Activated effector memory CD4-positive, alpha-beta T cell treated with anti-CD3 and anti-CD28 coated beads, Interleukin-2, amount 50 U/mL, for 16 hours (primary cell): ENCODE measurements at regions not wholly inside any gene's neighbourhood (a gene's known extent, or its start where the extent isn't known, plus 50 kb on each side); places are given as distances from the start of the nearest gene placed in this dataset.
"Not testable (repeated sequence)": the region's sequence is repeated elsewhere in the genome, so short reads cannot be mapped to it uniquely, and the experiment has no call there.

ENCODE experiments used
- DNase-seq: peaks from one replicate; pipeline ENCODE4 v3.0.0-alpha.2; 2020

DNA sequence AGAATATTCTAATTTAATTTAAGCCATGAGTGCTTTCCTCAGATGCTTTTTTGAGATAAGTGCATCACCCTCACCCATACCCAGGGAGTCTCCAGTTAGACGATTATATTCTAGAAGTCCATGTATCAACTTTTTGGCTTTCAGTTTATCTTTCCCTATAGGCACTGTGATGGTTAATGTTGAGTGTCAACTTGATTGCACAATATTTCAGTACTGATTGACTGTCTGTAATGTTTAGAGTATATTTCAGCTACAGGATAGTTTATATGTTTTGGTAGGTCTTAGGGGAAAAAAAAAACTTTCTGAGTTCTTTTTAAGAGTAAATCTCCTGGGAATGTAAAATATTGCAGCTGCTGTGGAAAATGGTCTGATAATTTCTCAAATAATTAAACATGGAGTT lies 535.4 kb downstream of the ADRA2A start:
- no peak for DNase-seq

DNA sequence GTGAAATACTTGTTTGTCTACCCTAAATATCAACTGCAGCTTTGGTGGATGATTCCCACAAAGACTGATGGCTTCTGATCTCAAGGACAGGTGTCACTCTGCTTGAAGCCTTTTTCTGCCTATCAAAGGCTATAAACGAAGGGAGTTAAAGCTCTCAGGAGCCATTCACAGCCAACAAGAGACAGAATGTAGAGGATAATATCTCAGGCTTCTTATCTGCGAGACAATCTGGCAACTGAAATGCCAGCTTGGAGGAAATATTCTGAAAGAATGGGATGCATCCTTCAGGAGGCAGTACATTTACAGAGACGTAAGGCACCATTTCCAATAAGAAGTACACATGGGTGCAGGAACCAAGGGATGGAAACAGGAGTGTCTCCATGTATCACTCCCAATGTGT lies 549.4 kb downstream of the GPAM start:
- no peak for DNase-seq

DNA sequence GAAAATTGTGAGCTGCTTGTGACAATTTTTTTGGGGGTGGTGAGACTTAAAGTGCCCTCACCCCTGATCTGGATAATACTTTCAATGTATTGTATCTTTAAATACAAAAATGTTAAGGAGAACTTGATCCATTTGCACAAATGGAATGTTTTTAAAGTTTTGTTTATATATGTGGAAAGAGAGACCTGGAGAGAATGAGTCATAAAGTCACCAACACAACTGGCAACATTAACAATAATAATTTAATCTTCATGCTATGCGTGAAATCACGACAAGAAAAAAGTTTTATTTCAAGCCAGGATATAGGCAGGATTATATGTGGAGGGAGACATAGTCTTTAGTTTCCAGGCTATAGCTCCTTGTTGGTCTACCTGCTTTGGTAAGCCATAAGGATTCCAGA lies 537.5 kb downstream of the GPAM start:
- DNase-seq, result no peak

DNA sequence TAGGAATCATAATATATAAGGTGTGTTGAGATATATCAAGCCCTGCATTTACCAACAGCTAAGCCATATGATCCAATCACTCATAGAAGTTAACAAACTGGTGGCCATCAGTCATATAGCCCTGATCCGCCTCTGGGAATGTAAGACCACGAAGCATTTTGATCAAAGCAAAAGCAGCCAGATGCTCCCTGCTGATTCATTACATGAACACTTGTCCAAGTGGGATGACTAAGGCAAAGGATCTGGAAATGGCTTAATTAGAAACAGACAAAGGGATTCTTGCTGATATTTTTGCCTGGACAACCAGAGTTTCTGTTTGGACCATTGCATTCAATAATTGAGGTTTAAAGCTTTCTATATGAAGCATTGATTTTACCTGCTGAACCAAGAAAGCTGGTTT lies 535.5 kb downstream of the GPAM start:
- no peak for DNase-seq

DNA sequence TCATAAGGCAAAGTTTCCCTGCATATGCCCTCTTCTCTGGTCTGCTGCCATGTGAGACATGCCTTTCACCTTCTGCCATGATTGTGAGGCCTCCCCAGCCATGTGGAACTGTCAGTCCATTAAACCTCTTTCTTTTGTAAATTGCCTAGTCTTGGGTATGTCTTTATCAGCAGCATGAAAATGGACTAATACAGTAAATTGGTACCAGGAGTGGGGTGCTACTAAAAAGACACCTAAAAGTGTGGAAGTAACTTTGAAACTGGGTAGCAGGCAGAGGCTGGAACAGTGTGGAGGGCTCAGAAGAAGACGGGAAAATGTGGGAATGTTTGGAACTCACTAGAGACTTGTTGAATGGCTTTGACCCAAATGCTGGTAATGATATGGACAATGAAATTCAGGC lies 534.5 kb downstream of the GPAM start:
- DNase-seq, result not testable (repeated sequence)

DNA sequence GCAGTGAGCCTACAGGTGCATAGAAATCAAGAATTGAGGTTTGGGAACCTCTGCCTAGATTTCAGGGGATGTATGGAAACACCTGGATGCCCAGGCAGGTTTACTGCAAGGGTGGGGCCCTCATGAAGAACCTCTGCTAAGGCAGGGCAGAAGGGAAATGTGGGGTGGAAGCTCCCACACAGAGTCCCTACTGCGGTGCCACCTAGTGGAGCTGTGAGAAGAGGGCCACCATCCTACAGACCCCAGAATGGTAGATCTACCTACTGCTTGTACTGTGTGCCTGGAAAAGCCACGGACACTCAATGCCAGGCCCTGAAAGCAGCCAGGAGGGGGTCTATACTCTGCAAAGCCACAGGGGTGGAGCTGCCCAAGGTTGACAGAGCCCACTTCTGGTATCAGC lies 533.5 kb downstream of the GPAM start:
- DNase-seq, result no peak

DNA sequence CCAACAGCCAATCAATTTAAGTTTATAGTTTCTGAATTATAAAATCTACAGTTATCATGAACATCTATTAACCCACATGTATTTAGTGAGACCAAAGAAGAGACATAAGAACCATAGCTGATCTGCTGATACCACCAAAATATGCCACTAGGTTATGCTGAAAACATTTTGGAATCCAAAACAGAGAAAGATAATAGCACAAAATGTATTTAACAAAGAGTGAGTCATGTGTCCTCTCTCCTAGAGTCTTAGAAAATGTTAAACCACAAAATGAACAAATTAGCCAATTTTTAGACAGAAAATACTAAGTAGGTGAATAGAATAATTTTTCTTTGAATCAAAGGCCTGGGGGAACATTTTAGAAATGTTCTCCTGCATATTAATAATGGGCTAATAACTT lies 527.5 kb downstream of the GPAM start:
- no peak for DNase-seq

DNA sequence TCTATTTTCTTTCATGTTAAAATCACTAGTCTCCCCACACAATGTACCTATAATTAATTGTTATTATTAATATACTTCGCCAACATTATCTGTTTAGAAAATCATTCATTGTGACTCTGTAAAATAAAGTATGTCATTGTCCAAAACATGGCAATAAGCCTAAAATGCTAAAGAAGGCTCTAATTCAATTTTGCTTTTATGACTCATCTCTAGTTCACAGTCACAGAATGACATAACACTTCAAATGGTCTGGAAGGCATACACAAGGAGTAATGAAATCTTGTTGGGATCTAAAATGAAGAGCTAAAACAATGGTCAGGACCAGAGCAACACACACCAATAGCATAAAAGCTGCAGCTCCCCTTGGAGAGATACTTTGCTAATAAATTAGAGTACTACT lies 505.8 kb downstream of the GPAM start:
- no peak for DNase-seq

DNA sequence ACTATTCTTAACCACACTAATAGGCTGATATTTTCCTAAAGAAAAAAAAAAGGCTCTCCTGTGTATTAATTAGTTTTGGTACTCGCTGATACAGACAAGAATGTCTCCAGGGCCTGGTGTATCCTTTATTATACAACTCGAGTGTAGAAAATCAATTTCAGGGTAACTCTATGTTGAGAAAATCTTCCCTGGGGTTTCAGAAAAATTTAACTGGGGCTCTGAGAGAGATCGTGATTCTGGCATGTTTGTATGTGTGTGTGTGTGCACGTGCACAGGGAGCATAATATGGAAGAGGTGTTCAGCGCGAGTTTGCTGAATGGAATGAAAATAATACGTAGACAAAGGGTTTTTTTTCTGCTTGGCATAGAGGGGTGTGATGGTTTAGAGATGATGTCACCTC lies 496.8 kb downstream of the GPAM start:
- no peak for DNase-seq

DNA sequence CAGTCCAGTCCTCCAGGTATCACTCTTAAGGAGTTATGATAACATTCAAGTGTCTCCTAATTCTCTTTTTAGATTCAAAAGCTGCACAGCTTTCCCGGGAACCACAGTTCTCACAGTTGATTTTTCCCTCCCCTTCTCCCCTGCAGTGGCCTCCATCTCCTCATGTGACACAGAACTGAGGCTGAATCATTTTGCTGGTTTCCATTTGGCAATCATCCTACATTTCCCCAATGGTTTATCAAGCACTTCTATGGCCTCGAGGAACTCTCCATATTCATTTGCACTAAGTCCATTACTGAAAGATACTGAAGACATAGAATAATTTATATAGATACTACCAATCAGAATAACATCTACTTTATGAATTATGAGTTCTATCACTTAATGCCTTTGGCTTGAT lies 484.9 kb downstream of the GPAM start:
- DNase-seq, result no peak

DNA sequence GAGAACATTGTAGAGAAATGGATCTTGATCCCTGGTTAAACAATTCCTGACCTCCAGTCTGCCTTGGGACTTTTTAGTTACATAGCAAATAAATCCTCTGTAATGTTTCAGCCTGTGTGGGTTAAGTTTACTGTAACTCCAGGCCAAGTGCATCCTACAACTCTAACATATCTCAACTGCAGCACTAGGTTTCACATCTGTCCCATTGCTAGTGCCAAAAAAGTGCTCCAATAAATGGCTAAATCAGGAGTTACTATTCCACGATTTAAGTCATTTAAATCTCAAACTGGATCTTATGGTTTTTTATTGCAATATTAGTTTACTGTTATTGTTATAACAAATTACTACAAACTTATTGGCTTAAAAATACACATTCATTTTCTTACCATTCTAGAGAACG lies 479.6 kb downstream of the GPAM start:
- no peak for DNase-seq

DNA sequence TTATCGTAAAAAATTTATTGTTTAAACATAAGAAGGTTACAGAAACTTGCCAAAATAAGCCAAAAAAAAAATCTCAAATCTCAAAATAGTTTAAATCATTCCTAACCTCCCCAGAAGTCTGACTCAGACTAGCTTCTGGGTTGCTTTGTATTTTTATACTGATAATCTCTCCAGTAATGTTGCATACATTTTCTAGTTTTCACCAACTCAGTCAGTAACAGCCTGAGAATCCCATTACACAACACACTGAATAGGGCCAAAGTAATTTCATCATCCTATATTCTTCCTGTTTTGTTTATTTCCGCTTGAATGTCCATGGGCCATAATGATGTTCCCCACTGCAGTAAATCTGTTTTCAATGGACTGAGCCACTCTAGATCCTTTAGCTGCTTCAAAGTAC lies 478.5 kb downstream of the GPAM start:
- no peak for DNase-seq

DNA sequence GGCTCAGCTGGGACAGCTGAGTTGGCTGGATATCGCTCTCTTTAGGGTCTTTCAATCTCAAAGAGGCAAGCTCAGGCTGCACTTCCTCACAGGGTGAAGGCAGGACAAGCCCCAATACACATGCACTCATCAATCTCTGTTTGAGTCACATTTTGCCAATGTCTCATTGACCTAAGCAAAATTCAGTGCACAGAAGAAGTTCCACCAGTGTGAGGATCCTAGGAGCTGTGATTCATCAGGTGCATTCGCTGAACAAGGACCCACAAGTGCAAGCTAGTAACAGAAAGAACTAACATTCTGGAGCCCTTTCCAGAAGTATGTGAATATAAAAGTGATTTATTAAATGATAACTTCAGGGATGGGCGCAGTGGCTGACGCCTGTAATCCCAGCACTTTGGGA lies 477.2 kb downstream of the GPAM start:
- no peak for DNase-seq

DNA sequence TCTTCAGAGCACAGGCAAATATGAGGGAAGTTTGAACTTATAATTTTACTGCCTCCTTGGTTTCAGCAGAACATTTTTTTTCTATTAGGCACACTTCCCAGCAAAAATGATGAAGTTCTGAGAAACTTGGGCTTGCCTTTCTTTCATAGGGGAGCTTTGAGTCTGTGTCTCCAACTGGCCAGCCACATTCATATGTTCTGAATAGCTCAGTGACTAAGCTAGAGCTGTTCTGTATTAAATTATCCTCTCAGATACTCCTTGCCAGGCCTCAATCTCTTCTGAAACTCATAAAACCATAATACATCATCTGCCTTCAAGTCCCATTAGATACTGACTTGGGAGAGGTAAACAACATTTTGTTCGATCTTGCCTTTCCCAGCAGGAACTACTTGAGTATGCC lies 476.5 kb downstream of the GPAM start:
- DNase-seq, result no peak

DNA sequence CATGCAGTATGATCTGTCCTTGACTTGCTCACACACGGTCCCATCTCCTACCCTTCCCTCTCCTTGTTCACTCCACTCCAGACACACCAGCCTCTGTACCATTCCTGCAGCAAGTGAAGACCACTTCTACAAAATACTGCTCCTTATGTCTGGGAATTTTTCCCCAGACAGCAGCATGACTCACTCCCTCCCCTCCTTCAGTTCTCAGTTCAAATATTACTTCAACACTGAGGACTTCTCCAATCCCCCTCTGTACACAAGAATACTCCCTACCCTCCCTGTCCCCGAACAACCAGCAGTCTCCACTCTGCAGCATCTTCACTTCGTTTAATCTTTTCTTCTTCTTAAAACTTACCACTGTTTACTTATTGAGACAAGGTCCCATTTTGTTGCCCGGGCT lies 474.0 kb downstream of the GPAM start:
- DNase-seq, result no peak

DNA sequence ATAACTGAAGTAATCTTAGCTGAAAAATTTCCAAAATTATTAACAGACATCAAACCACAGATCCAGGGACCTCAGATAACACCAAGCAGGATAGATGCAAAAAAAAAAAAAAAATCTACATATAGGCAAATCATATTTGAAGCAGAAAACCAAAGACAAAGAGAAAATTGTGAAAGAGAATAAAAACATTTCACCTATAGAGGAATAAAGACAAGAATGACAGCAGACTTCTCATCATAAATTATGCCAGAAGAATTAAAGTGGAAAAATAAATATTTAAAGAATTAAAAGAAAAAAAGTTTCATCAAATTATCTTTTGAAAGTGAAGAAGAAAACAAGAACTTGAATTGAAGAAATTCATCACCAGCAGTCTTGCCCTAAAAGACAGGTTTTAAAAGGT lies 467.5 kb downstream of the GPAM start:
- DNase-seq, result no peak

DNA sequence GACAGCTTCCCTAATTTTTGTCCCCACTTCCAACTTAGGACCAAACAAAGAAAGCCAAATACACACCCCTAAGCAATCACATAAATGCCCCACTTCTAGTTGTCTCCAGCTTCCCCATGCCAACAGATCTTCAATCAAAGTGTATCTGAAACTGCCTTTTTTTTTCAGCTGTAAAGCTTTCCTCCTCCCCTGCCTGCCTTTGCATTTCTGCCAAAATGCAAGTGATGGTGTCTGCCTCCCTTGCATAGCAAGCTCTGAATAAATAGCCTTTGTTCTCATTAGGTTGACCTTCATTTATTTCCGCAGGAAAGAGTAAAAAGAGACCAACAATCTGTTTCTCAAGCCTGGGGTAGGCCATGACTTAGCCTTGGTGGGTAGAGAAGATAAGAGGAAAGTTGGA lies 459.4 kb downstream of the GPAM start:
- DNase-seq, result no peak

DNA sequence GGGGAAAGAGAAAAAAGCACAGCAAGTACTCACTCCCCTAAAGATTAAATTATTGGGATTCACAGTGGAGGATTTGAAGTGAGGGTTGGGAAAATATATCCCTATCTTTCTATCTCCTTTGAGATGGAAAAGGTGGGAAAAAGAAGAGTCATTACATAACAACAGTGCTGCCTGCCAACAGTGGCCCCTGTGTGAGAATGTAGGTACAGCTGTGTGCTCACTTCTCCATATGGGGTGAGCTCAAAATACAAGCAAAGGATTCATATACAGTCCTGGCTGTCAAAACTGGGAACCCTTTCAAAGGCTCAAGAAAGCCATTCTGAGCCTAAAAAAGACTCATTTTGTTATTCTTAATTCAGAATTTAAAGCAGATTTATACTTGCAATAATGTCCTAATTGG lies 458.5 kb downstream of the GPAM start:
- no peak for DNase-seq

DNA sequence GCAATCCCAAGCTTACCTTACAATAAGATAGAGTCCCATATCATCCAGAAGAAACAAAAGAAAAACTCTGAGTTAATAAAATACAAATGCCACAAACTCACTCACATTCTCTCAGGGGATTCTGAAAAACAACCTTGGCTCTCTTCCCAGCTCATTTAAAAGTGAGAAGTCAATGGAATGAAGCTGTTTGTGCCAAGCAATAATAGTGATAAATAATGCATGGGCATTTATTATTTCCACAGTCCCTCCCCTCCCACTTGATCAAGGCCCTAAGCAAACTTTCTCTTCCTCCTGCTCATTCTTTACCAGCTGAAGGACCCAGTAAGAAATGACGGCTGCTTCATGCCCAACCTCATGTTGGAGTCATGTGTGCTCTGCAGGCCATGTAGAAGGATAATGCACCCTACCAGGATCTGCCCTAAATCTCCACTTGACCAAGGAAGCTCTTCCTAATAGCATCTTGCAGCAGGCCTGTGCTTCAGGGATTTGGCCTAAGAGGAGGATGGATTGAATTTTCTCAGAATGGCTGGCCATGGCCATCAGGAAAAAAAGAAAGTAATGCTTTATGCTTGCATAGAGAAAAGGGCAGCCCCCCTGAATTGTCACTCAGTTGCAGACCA lies 451.3 kb downstream of the GPAM start:
- no peak for DNase-seq

DNA sequence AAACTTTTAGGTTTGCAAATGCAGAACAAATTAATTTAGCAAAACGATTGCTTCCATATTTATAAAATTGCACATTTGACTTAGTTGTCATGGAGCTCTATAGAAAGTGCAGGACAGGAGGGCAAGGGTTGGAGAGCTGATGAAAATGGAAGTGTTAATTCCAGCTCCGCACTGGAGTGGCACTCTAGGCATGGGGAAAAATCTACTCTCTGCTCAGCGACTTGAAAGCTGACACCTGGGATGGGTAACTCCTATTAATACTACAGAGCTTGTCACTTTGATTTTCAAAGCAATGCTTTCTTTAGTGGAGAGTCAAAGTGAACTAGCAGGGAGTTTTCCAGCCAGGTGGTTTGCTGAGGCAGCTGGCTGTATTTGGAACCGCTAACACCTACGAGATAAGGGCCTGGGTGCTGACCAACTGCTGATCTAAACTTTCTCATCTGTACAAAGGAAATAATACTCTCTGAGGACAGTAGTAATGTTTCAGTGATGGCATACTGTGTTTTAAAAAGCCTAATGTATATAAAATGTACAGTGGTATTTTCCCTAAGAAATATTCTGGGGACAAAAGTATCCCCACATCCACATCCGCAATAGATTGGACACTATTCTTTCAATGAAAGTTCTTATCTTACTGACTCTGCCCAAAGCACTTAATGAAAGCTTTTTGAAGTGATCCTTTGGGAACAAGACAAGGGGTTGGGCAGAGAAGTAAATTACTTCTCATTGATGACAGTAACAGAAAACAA lies 444.3 kb downstream of the GPAM start:
- no peak for DNase-seq

DNA sequence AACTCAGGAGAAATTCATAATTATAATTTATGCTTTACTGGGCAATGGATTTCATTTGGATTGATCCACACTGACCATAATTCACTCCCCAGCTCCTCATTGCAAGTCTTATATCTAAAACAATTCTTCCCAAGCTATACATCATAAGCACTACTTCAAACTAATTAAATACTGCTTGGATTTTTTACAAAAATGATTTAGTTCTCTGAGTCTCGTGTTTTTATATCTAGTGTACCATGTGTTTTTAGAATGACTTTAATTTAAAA lies 443.8 kb downstream of the GPAM start:
- DNase-seq, result no peak

DNA sequence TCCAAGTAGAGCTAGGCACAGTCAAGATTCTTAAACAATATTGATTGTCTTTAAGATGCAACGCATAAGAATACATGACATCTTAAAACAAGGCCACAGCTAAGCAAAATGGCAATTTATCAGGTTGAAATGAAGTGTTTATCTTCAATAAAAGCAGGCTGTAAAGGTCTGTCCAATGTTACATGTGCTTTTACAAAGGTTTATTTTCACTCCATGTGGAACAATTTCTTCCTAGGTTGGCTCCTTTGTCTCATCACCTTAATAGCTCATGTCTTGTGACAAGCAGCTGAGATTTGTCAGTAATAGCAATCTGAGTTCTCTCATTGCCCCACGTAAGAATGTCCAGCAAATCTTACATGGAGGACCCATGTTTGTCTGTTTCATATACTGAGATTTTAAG lies 437.6 kb downstream of the GPAM start:
- DNase-seq, result no peak

DNA sequence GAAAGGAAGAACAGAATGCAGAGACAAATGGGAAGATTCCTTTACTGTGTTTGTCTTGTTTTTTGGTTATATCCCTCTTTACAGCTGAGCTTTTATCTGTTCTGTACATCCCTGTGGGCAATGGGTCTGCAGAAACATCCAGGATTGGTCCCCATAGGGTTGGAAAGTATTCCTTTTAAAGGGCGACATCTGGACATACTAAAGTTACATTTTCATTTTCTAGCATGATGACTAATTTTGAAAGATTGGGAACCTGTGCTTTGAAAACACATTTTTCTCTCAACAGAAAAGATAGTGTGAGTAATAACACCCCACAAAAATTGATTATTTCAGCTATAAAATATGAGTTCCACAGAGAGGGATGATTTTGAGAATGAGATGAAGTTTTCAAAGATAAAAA lies 435.8 kb downstream of the GPAM start:
- no peak for DNase-seq

DNA sequence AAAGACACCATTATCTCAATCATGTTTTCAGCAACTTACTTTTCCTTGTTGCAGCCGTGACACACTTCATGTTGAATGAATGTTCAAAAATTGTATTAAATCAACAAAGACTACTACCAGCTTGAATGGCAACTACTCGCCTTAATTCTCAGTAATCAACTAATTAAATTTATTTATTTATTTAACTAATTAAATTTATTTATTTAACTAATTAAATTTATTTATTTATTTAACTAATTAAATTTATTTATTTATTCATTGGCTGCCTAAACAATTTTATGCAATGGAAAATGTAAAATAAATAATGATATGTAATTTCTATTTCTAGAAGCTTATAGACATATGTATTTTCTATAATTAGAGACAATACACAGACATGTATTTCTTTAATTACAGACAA lies 435.4 kb downstream of the GPAM start:
- DNase-seq, result no peak

DNA sequence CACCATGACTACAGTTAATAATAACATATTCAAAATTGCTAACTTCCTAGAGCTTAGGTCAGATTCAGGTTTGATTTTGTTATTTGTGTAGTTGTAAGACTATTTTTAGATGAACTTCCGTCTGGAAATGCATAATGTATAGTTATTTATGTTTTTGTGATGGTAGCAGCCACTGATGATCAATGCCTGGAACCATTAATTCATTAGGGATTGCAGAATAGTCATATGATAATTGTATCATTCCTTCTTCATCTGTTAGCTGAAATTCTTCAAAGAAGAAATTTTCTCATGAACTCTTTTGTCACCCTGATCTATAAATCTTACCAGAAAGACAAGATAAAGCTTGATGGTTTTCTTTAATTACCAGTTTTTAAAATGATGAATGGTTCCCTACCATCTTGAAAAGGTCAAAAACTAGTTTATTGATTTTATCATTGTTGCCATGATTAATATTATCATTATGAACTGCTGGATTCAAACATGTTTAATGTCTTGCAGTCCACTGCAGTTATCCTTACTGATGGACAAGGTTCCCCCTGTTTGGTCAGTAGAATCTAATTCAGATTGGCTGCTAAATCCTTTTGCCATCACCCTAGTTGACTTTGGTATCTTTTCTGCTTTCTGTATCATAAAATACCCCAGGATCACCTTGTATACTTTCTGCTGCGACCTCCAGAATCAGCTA lies 433.3 kb downstream of the GPAM start:
- DNase-seq, result no peak
